CD4-positive, alpha-beta T cell treated with Interleukin-2 at 100 ng/mL for 4 hours (primary cell): ENCODE measurements at regions not wholly inside any gene's neighbourhood (a gene's known extent, or its start where the extent isn't known, plus 50 kb on each side); places are given as distances from the start of the nearest gene placed in this dataset.
"Not testable (repeated sequence)": the region's sequence is repeated elsewhere in the genome, so short reads cannot be mapped to it uniquely, and the experiment has no call there.

ENCODE experiments used
- DNase-seq: peaks from one replicate; pipeline ENCODE4 v3.0.0-alpha.2; 2020; ENCODE audit warnings: low spot score

GRCh38 chrX:134045372-134045771, 60.0 kb upstream of the GPC3 start:
- not testable (repeated sequence) for DNase-seq

GRCh38 chrX:134067107-134067506, 81.7 kb upstream of the GPC3 start:
- DNase-seq, result not testable (repeated sequence)

- DNase-seq, result not testable (repeated sequence)
Observed at GRCh38 chrX:134071899-134072298, 86.5 kb upstream of the GPC3 start.

- DNase-seq, result no peak
Observed at GRCh38 chrX:134073341-134073740, 87.9 kb upstream of the GPC3 start.

- no peak for DNase-seq
Observed at GRCh38 chrX:134074151-134074550, 88.8 kb upstream of the GPC3 start.

GRCh38 chrX:134075894-134076718, 90.7 kb upstream of the GPC3 start:
- no peak for DNase-seq

GRCh38 chrX:134095366-134095765, 110.0 kb upstream of the GPC3 start:
- no peak for DNase-seq

- DNase-seq, result no peak
Observed at GRCh38 chrX:134101636-134102035, 116.2 kb upstream of the GPC3 start.

- no peak for DNase-seq
Observed at GRCh38 chrX:134115270-134115669, 121.7 kb upstream of the CCDC160 start.

GRCh38 chrX:134137341-134137740, 99.6 kb upstream of the CCDC160 start:
- no peak for DNase-seq

GRCh38 chrX:134139090-134139489, 97.9 kb upstream of the CCDC160 start:
- no peak for DNase-seq

- DNase-seq, result peak; percentile 15
Observed at GRCh38 chrX:134144231-134144630, 92.8 kb upstream of the CCDC160 start.

GRCh38 chrX:134146493-134146892, 90.5 kb upstream of the CCDC160 start:
- no peak for DNase-seq

- no peak for DNase-seq
Observed at GRCh38 chrX:134148172-134148692, 88.8 kb upstream of the CCDC160 start.

- no peak for DNase-seq
Observed at GRCh38 chrX:134158821-134159512, 78.0 kb upstream of the CCDC160 start.

GRCh38 chrX:134161162-134161561, 75.8 kb upstream of the CCDC160 start:
- DNase-seq, result no peak

GRCh38 chrX:134162032-134162431, 75.0 kb upstream of the CCDC160 start:
- DNase-seq, result no peak

GRCh38 chrX:134163836-134164235, 73.1 kb upstream of the CCDC160 start:
- DNase-seq, result no peak

GRCh38 chrX:134167591-134168203, 69.3 kb upstream of the CCDC160 start:
- DNase-seq, result no peak

GRCh38 chrX:134171661-134172587, 65.1 kb upstream of the CCDC160 start:
- no peak for DNase-seq

GRCh38 chrX:134172588-134173259, 64.3 kb upstream of the CCDC160 start:
- peak; percentile 36 for DNase-seq
